GM19372 (cell line): ENCODE measurements at regions not wholly inside any gene's neighbourhood (a gene's known extent, or its start where the extent isn't known, plus 50 kb on each side); places are given as distances from the start of the nearest gene placed in this dataset.

Source experiments
- ATAC-seq: cut with Tn5 transposase; IDR thresholded peaks from one replicate; pipeline ENCODE4 v1.9.1; 2021; ENCODE audit warnings: mild to moderate bottlenecking, low read depth, moderate library complexity; ENCODE audit not compliant: unreplicated experiment

DNA sequence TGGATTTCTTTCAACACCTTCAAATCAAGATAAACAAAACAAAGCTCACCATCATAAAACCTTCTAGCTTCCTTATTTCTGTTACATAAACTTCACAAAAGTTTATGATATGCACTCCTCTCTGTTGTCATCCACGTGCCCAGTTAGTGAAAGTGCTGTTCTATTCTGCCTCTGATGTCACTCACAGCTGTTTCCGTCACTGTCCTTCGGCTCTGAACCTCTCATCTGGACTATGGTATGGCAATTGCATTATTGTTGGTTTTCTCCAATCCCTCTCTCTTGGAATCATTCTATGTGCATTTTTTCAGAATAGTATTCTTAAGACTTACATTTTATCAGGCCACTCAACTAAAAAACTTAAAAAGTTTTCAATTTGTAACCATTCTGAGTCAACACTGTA, 264.2 kb upstream of the DAPK1 start:
- no peak for ATAC-seq

GRCh38 chr9:87233899-87234455, 263.7 kb upstream of the DAPK1 start:
- no peak for ATAC-seq

GRCh38 chr9:87234854-87235253, 262.8 kb upstream of the DAPK1 start:
- ATAC-seq, result no peak

- no peak for ATAC-seq
These were observed 261.1 kb upstream of the DAPK1 start for GRCh38 chr9:87236546-87236945.

DNA sequence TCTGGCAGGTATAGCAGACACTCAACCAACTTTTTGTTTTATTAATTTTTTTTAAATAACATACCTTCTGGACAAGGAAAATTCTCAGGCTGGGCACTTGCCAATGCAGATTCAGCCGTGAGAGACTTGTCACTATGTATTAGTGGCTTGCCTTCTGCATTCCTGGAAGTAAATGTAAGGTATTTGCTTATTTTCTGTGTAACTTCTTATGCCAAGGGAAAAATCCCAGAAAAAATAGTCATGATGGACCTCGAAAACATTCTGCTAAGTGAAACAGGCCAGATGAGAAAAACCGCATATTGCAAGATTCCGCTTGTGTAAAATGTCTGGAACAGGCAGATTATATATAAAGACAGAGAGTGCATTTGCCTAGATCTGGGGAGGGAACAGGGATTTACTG, 260.3 kb upstream of the DAPK1 start:
- ATAC-seq, result no peak

GRCh38 chr9:87238545-87238944, 259.1 kb upstream of the DAPK1 start:
- ATAC-seq, result no peak

DNA sequence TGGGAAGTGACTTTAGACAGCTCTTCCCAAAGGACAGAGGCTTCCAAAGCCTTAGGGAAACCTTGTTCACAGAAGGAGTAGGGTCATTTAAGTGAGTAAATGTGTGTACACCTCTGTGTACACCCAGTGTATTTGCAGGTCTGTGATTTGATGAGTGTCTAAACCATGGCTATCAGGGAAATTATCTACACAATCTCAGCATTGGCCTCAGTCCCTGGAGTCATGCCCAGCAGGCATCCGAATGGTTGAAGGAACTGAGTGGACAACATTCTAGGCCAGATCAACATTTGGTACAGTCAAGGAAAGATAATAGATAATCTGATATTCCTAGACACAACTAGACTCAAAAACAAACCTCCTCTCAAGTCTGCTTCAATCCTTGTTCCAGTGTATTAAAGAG, 258.4 kb upstream of the DAPK1 start:
- no peak for ATAC-seq

GRCh38 chr9:87243602-87244001, 254.1 kb upstream of the DAPK1 start:
- ATAC-seq, result no peak

DNA sequence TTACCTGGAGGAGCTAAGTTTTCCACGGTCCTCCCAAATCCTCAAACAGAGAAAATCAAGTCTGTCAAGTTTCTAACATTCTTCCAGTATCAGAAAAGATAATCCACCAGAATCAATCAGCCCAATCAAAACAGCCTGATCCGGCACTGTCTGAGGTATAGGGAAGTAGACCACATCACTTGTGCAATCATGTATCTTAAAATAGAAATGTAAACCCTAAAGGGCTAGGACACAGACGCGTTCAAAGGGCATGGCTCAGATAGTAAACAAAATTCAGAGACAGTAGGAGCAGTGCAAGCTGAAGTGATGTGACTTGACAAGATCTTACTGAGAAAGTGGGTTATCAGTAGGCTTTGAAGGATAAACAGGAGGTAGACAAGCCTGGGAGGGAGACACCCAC, 252.4 kb upstream of the DAPK1 start:
- no peak for ATAC-seq

GRCh38 chr9:87247097-87247496, 250.6 kb upstream of the DAPK1 start:
- no peak for ATAC-seq

GRCh38 chr9:87249029-87249428, 248.6 kb upstream of the DAPK1 start:
- ATAC-seq, result no peak

GRCh38 chr9:87250205-87250604, 247.5 kb upstream of the DAPK1 start:
- ATAC-seq, result no peak

GRCh38 chr9:87255431-87256155, 242.1 kb upstream of the DAPK1 start:
- no peak for ATAC-seq

- no peak for ATAC-seq
These were observed 240.7 kb upstream of the DAPK1 start for GRCh38 chr9:87256973-87257372.

DNA sequence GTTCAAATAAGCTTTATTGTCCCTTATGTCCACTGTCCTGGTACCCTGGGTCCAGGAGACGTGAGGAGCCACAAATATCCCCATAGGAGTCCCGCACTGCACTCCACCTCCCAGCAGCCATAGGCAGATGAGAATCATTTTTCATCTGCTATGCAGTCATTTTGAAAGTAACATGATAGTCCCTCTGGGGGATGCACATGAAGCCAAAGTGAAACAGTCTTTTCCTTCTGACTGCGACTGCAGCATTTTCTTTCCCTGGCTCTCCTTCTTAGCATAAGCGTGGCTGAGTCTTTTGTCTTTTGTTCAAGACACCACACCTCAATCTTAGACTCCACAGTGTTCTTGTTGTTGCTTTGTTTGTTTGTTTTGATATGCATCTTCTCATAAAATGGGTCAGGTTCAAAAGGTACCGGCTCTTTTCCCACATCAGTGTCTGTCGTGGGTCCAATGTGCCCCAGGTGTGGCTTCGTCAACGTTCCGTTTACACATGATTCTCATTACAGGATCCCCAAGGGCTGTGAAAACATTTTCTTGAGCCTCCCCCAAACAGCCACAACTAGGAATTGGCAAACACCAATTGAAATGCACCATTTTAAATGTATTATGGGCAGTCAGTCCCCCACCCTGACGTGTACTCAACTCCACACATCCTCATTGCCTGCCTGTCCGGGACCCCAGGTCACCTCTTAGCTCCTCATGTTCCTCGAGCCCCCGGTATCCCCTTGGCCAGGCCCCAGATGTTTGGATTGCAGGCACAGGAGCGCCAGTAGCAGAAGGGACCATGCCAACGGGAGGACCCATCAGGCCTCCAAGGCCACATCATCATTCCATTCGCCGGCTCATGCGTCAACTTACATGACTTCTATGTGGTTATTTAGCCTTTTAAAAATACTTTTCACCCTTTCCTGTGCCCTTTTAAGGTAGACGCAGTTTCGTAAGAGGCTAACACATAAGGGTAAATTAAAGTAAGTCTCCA, 237.8 kb upstream of the DAPK1 start:
- no peak for ATAC-seq

GRCh38 chr9:87263291-87263690, 234.4 kb upstream of the DAPK1 start:
- ATAC-seq, result no peak

DNA sequence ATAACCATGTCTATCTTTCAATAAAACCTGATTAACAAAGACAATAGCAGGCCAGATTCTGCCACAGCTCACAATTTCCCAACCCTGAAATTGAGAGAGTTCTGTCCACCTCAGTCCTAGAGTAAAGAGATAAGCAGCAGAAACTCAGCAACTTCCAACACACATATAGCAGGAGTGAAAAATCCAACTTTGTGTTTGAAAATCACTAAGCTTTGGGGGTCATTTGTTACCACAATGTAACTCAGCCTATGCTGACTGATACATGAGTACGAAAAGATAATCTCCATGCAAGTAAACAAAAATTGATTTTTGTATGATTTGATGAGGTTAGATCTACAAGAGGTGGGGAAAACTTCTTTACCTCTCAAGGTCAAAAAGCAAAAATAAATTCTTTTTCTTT, 231.0 kb upstream of the DAPK1 start:
- no peak for ATAC-seq

DNA sequence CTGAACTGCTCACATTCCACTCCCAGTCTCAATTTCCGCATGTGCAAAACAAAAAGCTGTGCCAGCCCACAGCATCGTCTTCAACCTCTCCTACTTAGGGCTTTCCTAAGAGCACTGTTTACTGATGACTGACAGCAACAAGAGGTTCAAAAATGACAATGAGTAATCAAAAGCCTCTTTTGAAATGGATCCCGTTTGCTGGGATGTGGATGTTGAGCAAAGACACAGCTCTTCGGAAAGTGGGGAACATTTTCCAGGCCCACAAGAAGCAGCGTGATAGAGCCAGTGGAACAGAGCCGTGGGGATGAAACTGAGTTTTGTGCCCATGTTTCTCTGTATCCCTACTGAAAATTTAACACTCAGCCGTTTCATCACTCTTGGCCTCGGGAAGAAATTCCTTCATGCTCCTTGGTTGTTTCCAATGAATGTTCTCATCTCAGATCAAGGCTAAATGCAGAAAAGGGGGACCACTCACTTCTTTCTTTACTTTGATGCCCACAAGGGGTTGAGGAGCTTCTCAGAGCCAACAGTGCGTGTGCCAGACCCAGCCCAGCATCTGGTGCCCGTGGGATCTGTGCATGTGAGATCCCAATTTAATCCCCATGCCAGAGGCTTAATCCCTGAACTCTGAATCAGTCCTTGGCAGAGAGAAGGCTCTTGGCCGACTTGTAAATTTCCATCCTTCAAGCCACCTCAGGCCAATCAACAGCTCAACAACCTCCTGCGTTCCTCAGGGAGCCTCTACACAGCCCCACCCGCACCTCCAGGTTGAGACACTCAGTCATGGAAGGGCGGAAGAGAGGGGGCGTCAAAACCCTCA, 230.2 kb upstream of the DAPK1 start:
- no peak for ATAC-seq

DNA sequence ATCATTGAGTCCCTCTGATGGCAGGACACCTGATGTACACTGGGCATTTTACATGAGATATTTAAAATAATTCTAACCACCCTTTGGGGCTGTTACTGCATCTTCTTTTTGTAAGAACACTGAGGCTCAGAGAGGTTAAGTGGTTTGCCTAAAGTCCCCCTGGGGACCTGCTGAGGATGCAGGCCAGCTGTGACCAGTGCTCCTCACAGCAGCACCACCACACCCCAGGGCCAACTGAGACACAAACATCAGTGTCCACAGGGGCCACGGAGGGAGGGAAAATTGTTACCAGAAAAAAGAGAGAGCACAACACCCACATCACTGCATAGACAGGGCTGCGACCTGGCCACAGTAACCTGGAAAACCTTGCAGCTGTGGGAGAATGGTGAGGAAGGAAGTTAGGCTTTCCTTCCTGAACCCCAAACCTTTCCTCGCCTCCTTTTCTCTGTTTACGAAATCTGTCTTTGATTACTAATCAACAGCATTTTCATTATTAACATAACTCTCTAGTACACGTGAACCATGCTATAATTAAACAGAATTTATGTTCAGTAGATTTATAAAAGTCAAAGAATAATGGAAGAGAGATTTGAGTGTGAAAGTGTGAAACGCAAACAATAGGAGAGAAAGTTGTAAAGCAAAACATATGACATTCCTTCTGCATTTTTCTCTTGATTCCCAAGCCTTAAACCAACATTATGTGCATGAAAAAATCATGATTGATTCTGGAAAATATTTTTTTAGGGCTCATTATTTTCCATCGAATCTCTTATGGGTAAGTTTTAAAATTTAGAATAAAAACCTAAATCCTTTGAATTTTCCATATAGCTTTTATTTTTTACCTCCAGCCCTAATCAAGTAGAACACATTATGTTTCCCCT, 228.1 kb upstream of the DAPK1 start:
- no peak for ATAC-seq
